Vagina (tissue), 2 donors: ENCODE measurements at regions not wholly inside any gene's neighbourhood (a gene's known extent, or its start where the extent isn't known, plus 50 kb on each side); places are given as distances from the start of the nearest gene placed in this dataset.

ENCODE experiments used
- DNase-seq, 2 donors: peaks; one replicate each; pipeline ENCODE4 v3.0.0-alpha.2; 2017; ENCODE audit errors: extremely low spot score in 2 of 2
- H3K27ac ChIP-seq: fragments of 200-600 bp; sonication (generic); one replicate; pipeline ENCODE4 v1.5.1; 2019
- H3K27me3 ChIP-seq: fragments of 200-600 bp; sonication (generic); one replicate; pipeline ENCODE4 v1.5.1; 2019
- H3K36me3 ChIP-seq, 2 donors: fragments of 200-600 bp; sonication (generic); one replicate each; pipeline ENCODE4 v1.5.1; 2017 to 2019
- H3K4me1 ChIP-seq: fragments of 200-600 bp; sonication (generic); one replicate; pipeline ENCODE4 v1.5.1; 2019
- H3K4me3 ChIP-seq, 2 donors: fragments of 200-600 bp; sonication (generic); 1 replicate in 1 of 2; 2 replicates in 1 of 2; pipeline ENCODE4 v1.5.1; 2016 to 2019
- H3K9me3 ChIP-seq: fragments of 200-600 bp; sonication (generic); one replicate; pipeline ENCODE4 v1.5.1; 2019
- CTCF ChIP-seq, 3 experiments: fragments of 450-650 bp in 2 of 3; fragments of 200-600 bp in 1 of 3; sonication (generic) in 1 of 3; IDR thresholded peaks; one replicate each; pipeline ENCODE4 v1.5.1; 2017 to 2019; ENCODE audit warnings: antibody characterized with exemption in 3 of 3, mild to moderate bottlenecking in 2 of 3, moderate library complexity in 2 of 3
- POLR2A ChIP-seq, 2 donors: fragments of 450-650 bp; IDR thresholded peaks; one replicate each; pipeline ENCODE4 v1.6.1; 2017; ENCODE audit warnings: antibody characterized with exemption in 2 of 2, mild to moderate bottlenecking in 2 of 2, moderate library complexity in 2 of 2
- POLR2AphosphoS5 ChIP-seq, 2 donors: sonication (generic); formaldehyde crosslinking; IDR thresholded peaks; one replicate each; pipeline ENCODE4 v1.9.0; 2017; ENCODE audit warnings: antibody characterized with exemption in 2 of 2, mild to moderate bottlenecking in 2 of 2, low read depth in 1 of 2; ENCODE audit not compliant: insufficient read depth in 1 of 2
- intact Hi-C: fragments of 100-400 bp; cut with DNase I; formaldehyde crosslinking; loops from one replicate; pipeline ENCODE4 v1.15.1; 2023

GRCh38 chr1:204754821-204755220, 69.3 kb upstream of the LRRN2 start:
- Histone ChIP-seq H3K4me3 (no peak overlapping the region), H3K36me3 (no peaks in the 10 kb centered on the region), H3K27me3 (no peaks in the 10 kb centered on the region), H3K27ac (no peak overlapping the region), H3K4me1 (no peaks in the 10 kb centered on the region), H3K9me3 (no peaks in the 10 kb centered on the region)
- intact Hi-C loops = loop anchor here (5.0 kb wide), 1 partner anchor 188 kb away; no protein-coding TSS in a partner anchor
- DNase-seq = no peak
- TF ChIP-seq CTCF (IDR thresholded peaks at IDR 0.05) (no peak), POLR2A (IDR thresholded peaks at IDR 0.05) (no peak), POLR2AphosphoS5 (IDR thresholded peaks at IDR 0.05; ENCODE audit: insufficient read depth in 1 of 2, low read depth in 1 of 2) (no peak)

GRCh38 chr1:204756349-204756748, 70.8 kb upstream of the LRRN2 start:
- intact Hi-C loops = loop anchor here (5.0 kb wide), 1 partner anchor 189 kb away; no protein-coding TSS in a partner anchor
- TF ChIP-seq CTCF (IDR thresholded peaks at IDR 0.05) (no peak), POLR2AphosphoS5 (IDR thresholded peaks at IDR 0.05; ENCODE audit: insufficient read depth in 1 of 2, low read depth in 1 of 2) (no peak), POLR2A (IDR thresholded peaks at IDR 0.05) (no peak)

GRCh38 chr1:204756811-204757210, 71.3 kb upstream of the LRRN2 start:
- intact Hi-C loops = loop anchor here (5.0 kb wide), 1 partner anchor 190 kb away; no protein-coding TSS in a partner anchor
- no peak for TF ChIP-seq POLR2AphosphoS5 (IDR thresholded peaks at IDR 0.05; ENCODE audit: insufficient read depth in 1 of 2, low read depth in 1 of 2)
- no peak for TF ChIP-seq CTCF (IDR thresholded peaks at IDR 0.05)
- TF ChIP-seq POLR2A (IDR thresholded peaks at IDR 0.05) = no peak

More at GRCh38 chr1:204756349-204756748, 70.8 kb upstream of the LRRN2 start:
- no peaks in the 10 kb centered on the region for H3K9me3 ChIP-seq
- no peak for DNase-seq
- H3K4me1 ChIP-seq = no peaks in the 10 kb centered on the region
- H3K27ac ChIP-seq = no peak overlapping the region
- H3K27me3 ChIP-seq = no peaks in the 10 kb centered on the region
- no peaks in the 10 kb centered on the region for H3K36me3 ChIP-seq
- H3K4me3 ChIP-seq = no peak overlapping the region

GRCh38 chr1:204758601-204759000, 73.1 kb upstream of the LRRN2 start:
- Histone ChIP-seq H3K9me3 (no peaks in the 10 kb centered on the region), H3K36me3 (no peaks in the 10 kb centered on the region), H3K27ac (no peak overlapping the region), H3K4me1 (peaks cover under 1% of the 10 kb centered on the region), H3K27me3 (no peaks in the 10 kb centered on the region), H3K4me3 (no peak overlapping the region)
- TF ChIP-seq POLR2AphosphoS5 (IDR thresholded peaks at IDR 0.05; ENCODE audit: insufficient read depth in 1 of 2, low read depth in 1 of 2) (no peak), CTCF (IDR thresholded peaks at IDR 0.05) (no peak), POLR2A (IDR thresholded peaks at IDR 0.05) (no peak)
- intact Hi-C loops = loop anchor here (5.0 kb wide), 1 partner anchor 191 kb away; no protein-coding TSS in a partner anchor
- DNase-seq = no peak

More at GRCh38 chr1:204756811-204757210, 71.3 kb upstream of the LRRN2 start:
- no peaks in the 10 kb centered on the region for H3K4me1 ChIP-seq
- no peaks in the 10 kb centered on the region for H3K27me3 ChIP-seq
- no peak overlapping the region for H3K4me3 ChIP-seq
- H3K36me3 ChIP-seq = no peaks in the 10 kb centered on the region
- no peak overlapping the region for H3K27ac ChIP-seq
- no peak for DNase-seq
- no peaks in the 10 kb centered on the region for H3K9me3 ChIP-seq

GRCh38 chr1:204760350-204760749, 74.8 kb upstream of the LRRN2 start:
- Histone ChIP-seq H3K4me1 (peaks cover 8% of the 10 kb centered on the region), H3K4me3 (no peak overlapping the region), H3K9me3 (no peaks in the 10 kb centered on the region), H3K27ac (no peak overlapping the region), H3K36me3 (no peaks in the 10 kb centered on the region), H3K27me3 (no peaks in the 10 kb centered on the region)
- DNase-seq = no peak
- intact Hi-C loops = no loop called here
- TF ChIP-seq CTCF (IDR thresholded peaks at IDR 0.05) (no peak), POLR2A (IDR thresholded peaks at IDR 0.05) (no peak), POLR2AphosphoS5 (IDR thresholded peaks at IDR 0.05; ENCODE audit: insufficient read depth in 1 of 2, low read depth in 1 of 2) (no peak)
